ENCODE measurements at regions not wholly inside any gene's neighbourhood (a gene's known extent, or its start where the extent isn't known, plus 50 kb on each side); places are given as distances from the start of the nearest gene placed in this dataset.

DNA sequence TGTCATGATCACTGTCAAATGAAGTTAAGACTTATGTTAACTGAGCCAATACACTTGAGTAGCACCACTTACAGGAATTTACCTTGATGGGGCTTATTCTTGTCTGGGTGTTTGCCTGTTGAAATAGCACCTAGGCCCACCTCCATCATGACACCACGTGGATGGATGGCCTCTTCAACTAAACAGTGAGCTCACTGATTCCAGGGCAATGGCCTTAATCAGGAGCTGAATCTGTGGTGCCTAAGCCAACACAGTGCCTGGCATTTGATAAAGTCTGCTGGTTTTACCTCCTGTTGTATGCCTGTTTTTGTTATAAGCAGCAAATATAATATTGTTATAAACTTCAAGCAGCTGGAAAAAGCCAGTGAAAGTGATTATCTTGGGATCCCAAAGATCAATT, 190.5 kb downstream of the LURAP1L start:
- Histone ChIP-seq H3K36me3 (replicated peaks in 1 of 2; ENCODE audit: control insufficient read depth in 1 of 2, insufficient read depth in 2 of 2, low read length in 1 of 2) (no peaks in the 10 kb centered on the region), H3K4me2 (no peak overlapping the region), H3K27me3 (ENCODE audit: insufficient read depth) (no peaks in the 10 kb centered on the region), H3K79me2 (ENCODE audit: insufficient read depth) (no peaks in the 10 kb centered on the region), H4K20me1 (ENCODE audit: insufficient read depth) (no peaks in the 10 kb centered on the region), H3K9me3 (no peaks in the 10 kb centered on the region; the same call in 1 of the 2 replicates), H3K27ac (ENCODE audit: low read depth in 2 of 2, low read length in 1 of 2) (no peak overlapping the region), H3K9me2 (no peaks in the 10 kb centered on the region), H3K4me3 (ENCODE audit: low read depth in 2 of 2, low read length in 1 of 2) (no peak overlapping the region), H3K4me1 (ENCODE audit: control insufficient read depth in 1 of 2, insufficient read depth in 2 of 2, low read depth in 1 of 2, low read length in 1 of 2) (peaks cover 0 to 3% of the 10 kb centered on the region in 2 experiments; a peak in 1 of 4 replicates), H2AFZ (ENCODE audit: low read depth) (no peak overlapping the region), H3F3A (replicated peaks; ENCODE audit: insufficient read depth) (no peaks in the 10 kb centered on the region), H3K9ac (no peak overlapping the region)
- ChIA-PET CTCF (interaction anchor here (1.1 kb wide), 1 partner anchor 11 kb away, joined by 3 read pairs; no protein-coding TSS in a partner anchor), POLR2A (no interaction called here)
- peak; percentile 11 for DNase-seq
- 0% methylated on average over 1 of the region's 1 CpG for WGBS (ENCODE audit: low lambda C conversion rate)
- TF ChIP-seq MXI1 (IDR thresholded peaks at IDR 0.05; ENCODE audit: low read depth, low read length), result 0 out of 2 replicates have a peak, but pooled peaks have one; percentile 26
- peak; percentile 45 for TF ChIP-seq GATA2 (CRISPR knock-in tag; IDR thresholded peaks at IDR 0.05)
- TF ChIP-seq CHD2 (IDR thresholded peaks at IDR 0.05; ENCODE audit: low read length, partially characterized antibody), result peak; percentile 21
- TF ChIP-seq, protein P1, sequence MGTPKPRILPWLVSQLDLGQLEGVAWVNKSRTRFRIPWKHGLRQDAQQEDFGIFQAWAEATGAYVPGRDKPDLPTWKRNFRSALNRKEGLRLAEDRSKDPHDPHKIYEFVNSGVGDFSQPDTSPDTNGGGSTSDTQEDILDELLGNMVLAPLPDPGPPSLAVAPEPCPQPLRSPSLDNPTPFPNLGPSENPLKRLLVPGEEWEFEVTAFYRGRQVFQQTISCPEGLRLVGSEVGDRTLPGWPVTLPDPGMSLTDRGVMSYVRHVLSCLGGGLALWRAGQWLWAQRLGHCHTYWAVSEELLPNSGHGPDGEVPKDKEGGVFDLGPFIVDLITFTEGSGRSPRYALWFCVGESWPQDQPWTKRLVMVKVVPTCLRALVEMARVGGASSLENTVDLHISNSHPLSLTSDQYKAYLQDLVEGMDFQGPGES (IDR thresholded peaks at IDR 0.05; ENCODE audit: low read depth, low read length), result no peak
- TF ChIP-seq FOSL2 (IDR thresholded peaks at IDR 0.05; ENCODE audit: borderline replicate concordance, low read depth), result no peak
- TF ChIP-seq, protein P2, sequence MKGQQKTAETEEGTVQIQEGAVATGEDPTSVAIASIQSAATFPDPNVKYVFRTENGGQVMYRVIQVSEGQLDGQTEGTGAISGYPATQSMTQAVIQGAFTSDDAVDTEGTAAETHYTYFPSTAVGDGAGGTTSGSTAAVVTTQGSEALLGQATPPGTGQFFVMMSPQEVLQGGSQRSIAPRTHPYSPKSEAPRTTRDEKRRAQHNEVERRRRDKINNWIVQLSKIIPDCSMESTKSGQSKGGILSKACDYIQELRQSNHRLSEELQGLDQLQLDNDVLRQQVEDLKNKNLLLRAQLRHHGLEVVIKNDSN (IDR thresholded peaks at IDR 0.05; ENCODE audit: borderline replicate concordance, low read depth), result no peak

DNA sequence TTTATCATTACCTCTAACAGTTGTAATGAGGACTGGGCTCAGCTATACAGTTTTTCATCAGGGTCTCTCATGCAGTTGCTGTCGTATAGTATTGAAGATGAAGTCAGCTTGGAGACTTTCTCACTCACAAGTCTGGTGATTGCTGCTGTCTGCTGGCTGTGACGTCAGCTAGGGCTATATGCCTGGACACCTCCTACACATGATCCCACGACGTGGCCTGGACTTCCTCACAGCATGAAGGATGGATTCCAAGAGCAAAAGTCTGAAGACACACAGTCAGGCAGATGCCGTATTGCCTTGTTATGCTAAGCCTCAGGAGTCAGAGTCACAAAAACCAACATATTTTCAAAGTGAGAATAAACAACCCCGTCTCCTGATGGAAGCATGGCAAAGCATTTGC, 193.3 kb downstream of the LURAP1L start:
- Histone ChIP-seq H3K27ac (ENCODE audit: low read depth in 2 of 2, low read length in 1 of 2) (no peak overlapping the region), H3K9me3 (no peaks in the 10 kb centered on the region; the same call in 1 of the 2 replicates), H3K27me3 (ENCODE audit: insufficient read depth) (no peaks in the 10 kb centered on the region), H3K79me2 (ENCODE audit: insufficient read depth) (no peaks in the 10 kb centered on the region), H3K9me2 (no peaks in the 10 kb centered on the region), H3K36me3 (replicated peaks in 1 of 2; ENCODE audit: control insufficient read depth in 1 of 2, insufficient read depth in 2 of 2, low read length in 1 of 2) (no peaks in the 10 kb centered on the region), H2AFZ (ENCODE audit: low read depth) (no peak overlapping the region), H3K4me3 (ENCODE audit: low read depth in 2 of 2, low read length in 1 of 2) (no peak overlapping the region), H3K9ac (no peak overlapping the region), H4K20me1 (ENCODE audit: insufficient read depth) (no peaks in the 10 kb centered on the region), H3F3A (replicated peaks; ENCODE audit: insufficient read depth) (no peaks in the 10 kb centered on the region), H3K4me1 (ENCODE audit: control insufficient read depth in 1 of 2, insufficient read depth in 2 of 2, low read depth in 1 of 2, low read length in 1 of 2) (peaks cover 0 to 3% of the 10 kb centered on the region in 2 experiments; a peak in 1 of 4 replicates), H3K4me2 (no peak overlapping the region)
- POLR2A ChIA-PET, result no interaction called here
- CTCF ChIA-PET, result no interaction called here
- TF ChIP-seq MXI1 (IDR thresholded peaks at IDR 0.05; ENCODE audit: low read depth, low read length), result no peak
- TF ChIP-seq TEAD4 (IDR thresholded peaks at IDR 0.05; ENCODE audit: borderline replicate concordance, insufficient read depth), result no peak
- TF ChIP-seq POLR2AphosphoS5 (IDR thresholded peaks at IDR 0.05; ENCODE audit: low read depth, low read length), result no peak
- no peak for TF ChIP-seq SIN3A (IDR thresholded peaks at IDR 0.05; ENCODE audit: borderline replicate concordance, low read depth, low read length)
- TF ChIP-seq RXRA (IDR thresholded peaks at IDR 0.05; ENCODE audit: borderline replicate concordance, low read depth), result no peak
- 75% methylated on average over 5 of the region's 6 CpGs for WGBS (ENCODE audit: low lambda C conversion rate)
- DNase-seq, result no peak
